ENCODE measurements at regions not wholly inside any gene's neighbourhood (a gene's known extent, or its start where the extent isn't known, plus 50 kb on each side); places are given as distances from the start of the nearest gene placed in this dataset.

- TF ChIP-seq ZNF462 (CRISPR knock-in tag; IDR thresholded peaks at IDR 0.05), result no peak
Measured at GRCh38 chr5:18967637-18968036, 1020.4 kb downstream of the CDH18 start (continued).

GRCh38 chr5:18968966-18969365 is 1019.0 kb downstream of the CDH18 start:
- no peaks in the 10 kb centered on the region for H3K27me3 Mint-ChIP-seq (ENCODE audit: insufficient read depth, low read depth, poor library complexity)

More at GRCh38 chr5:18968966-18969365, 1019.0 kb downstream of the CDH18 start:
- Histone ChIP-seq H3K9me2 (ENCODE audit: insufficient read depth) (no peaks in the 10 kb centered on the region), H3K27ac (ENCODE audit: low read depth) (no peak overlapping the region), H3K4me3 (no peak overlapping the region), H3K79me2 (replicated peaks; ENCODE audit: insufficient read depth) (no peaks in the 10 kb centered on the region), H3K4me2 (no peak overlapping the region), H4K20me1 (replicated peaks; ENCODE audit: insufficient read depth) (no peaks in the 10 kb centered on the region), H2AFZ (no peak overlapping the region), H3K36me3 (ENCODE audit: insufficient read depth) (no peaks in the 10 kb centered on the region), H3K4me1 (ENCODE audit: insufficient read depth) (peaks cover 13% of the 10 kb centered on the region), H3K27me3 (ENCODE audit: insufficient read depth) (no peaks in the 10 kb centered on the region), H3F3A (replicated peaks; ENCODE audit: low read depth) (no peaks in the 10 kb centered on the region)
- Mint-ChIP-seq H3K4me1 (peaks cover 4% of the 10 kb centered on the region), H3K9me3 (no peaks in the 10 kb centered on the region; the same call in 2 of the 3 replicates), H3K4me3 (no peak overlapping the region), H3K27ac (no peak overlapping the region), H3K36me3 (ENCODE audit: low read depth) (no peaks in the 10 kb centered on the region)
- DNase-seq (ENCODE audit: low spot score) (no peak), ATAC-seq (no peak)
- TF ChIP-seq ZNF462 (CRISPR knock-in tag; IDR thresholded peaks at IDR 0.05) (no peak), EZH2 (IDR thresholded peaks at IDR 0.05; ENCODE audit: low read depth, unreplicated experiment) (no peak), JUNB (IDR thresholded peaks at IDR 0.05; ENCODE audit: unreplicated experiment) (no peak)
